ENCODE measurements at regions not wholly inside any gene's neighbourhood (a gene's known extent, or its start where the extent isn't known, plus 50 kb on each side); places are given as distances from the start of the nearest gene placed in this dataset.
"Not testable (repeated sequence)": the region's sequence is repeated elsewhere in the genome, so short reads cannot be mapped to it uniquely, and the experiment has no call there.

DNA sequence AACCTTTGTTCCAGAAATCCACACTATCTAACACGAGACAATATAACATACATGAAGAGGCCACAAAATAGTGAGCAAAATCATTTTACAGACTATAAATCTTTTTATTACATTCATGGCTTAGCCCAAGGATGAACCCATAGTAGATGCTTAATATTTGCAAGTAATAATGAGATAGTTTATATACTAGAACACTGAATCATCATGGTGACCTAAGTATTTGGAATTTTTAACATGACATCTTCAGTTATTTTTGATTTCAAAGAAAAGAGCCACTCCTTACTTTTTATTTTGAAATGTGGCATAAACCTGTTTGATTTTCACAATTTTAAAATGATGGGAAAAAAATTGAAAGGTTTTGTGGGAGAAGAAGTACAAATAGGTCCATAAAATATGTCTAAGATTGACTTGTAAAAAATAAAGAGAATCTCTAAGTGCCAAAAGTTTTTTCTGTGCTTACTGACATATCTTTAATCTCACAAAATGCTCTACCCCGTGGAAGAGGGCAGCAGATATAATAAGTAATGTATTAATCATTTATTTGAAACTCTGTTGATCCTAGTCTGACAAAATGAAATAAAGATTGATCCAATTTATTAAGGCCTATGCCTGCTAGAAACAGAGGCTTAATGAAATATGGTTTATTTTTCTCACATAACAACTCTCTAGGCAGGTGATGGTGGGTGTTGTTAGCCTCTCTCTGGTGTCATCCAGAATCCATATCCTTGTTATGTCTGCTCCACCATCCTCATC is 224.5 kb upstream of the CENPE start:
- no peak for DNase-seq

DNA sequence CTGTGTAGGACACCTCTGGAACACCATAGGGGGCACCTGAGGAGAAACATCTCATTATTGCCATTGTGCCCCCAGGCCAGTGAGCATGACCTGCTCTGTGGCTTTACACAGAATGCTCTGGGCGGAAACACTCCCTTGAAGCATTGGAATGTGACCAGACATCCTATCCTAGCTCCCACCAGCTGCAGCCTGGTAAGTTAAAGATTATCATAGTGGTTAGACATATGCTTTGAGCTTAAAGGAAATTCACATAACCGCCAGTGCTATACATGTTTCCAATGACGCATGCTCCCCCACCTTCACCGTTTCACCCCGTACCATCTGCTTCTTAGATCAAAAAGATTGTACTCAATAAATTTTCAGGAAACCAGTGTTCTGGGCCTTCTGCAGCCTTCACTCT is 217.7 kb upstream of the CENPE start:
- no peak for DNase-seq

GRCh38 chr4:103412646-103413045 is 214.5 kb upstream of the CENPE start:
- not testable (repeated sequence) for DNase-seq

DNA sequence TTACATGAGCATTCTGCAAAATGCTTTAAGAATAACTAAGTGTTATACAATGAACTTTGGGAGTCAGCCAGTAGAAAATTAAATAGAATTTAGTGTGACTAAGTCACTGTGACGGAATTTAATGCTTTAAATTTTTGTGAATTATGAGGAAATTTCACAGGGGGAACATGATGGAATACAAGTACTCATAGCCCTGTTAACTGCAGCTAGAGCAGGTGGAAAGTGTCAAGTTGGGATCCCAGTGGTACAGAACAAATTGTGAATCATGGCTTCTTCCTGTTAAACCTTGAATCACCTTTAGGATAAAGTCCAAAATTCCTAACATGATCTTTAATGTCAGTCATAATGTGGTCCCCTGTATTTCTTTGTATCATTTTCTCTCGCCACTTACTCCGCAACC is 212.2 kb upstream of the CENPE start:
- no peak for DNase-seq

DNA sequence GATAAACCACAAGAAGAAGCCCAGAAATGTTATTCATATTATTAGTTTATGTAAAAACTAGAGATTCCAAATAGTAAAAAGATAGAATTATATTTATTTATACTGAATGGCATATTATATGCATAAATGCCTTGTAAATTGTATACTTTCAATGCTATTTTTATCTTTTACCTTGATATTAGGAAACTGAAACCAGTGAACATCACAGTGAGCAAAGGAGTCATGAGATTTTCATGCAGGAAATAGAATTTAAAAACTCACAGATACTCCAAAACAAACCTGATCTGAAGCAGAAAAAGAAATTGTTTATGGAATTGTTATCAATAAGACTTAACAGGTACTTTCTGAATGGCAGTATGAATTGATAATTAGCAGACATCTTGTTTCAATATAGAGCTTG is 207.3 kb upstream of the CENPE start:
- no peak for DNase-seq

DNA sequence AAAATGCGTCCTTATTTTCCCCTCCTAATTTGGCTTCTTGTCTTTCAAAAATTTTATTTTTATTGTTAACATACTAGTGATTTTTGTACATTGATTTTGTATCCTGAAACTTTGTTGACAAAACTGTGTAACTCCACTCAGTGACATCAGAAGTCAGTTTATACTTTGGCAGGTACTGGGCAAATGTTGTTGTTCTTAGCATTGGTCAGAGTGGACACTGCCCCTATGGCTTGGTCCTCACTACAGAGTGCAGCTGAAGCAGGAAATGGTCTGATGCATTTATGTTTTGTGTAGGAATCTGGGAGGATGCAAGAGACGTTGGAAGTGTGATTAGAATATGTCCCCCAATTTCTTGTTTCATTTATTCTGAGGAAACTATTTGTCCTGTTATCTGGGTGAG is 205.5 kb upstream of the CENPE start:
- no peak for DNase-seq

DNA sequence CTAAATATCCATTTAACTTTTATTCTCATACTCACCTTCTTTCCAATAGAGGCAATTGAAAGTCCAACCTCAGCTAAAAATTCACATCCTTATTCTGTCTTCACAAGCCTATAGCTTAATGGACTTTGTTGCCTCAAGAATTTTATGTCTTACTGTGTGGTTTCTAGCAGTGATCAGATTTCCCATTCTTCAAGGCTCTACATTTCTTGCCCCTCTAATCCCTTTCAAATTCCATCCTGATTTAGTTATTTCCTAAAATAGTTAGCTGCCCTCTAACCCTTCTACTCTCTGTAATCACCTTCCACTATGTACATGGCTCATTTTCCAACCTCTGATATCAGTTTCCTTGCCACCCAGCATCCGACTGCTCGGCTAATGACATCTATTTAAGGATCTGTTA is 204.1 kb upstream of the CENPE start:
- DNase-seq, result no peak

DNA sequence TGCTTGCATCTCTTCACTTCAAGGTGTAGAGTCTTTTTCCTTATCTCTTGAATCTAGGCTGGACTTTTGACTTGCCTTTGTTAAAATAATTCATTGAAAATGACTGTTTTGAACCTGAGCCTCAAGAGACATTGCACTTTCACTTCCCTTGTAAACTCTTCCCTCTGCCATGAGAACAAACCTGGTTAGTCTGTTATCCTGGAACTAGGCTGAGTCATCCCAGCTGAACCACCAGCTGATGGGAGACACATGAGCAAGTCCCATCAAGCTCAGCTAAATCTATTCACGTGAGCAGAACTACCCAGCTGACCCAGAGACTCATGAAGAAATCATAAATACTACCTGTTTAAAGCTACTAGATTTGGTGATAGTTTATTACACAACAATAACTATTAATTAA is 202.3 kb upstream of the CENPE start:
- DNase-seq, result no peak

DNA sequence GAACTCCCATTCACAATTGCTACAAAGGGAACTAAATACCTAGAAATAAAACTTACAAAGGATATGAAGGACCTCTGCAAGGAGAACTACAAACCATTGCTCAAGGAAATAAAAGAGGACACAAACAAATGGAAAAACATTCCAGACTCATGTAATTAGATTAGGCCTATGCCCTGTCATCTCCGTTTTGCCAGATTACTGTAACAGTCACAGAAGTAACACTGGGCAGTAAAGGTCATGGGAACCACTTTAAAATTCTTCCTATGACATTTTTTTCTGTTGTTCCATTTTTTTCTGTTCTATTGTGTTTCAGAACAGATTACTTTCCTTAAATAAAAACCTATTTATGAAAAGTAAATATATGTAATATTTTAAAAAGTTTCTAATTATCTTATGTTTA is 199.4 kb upstream of the CENPE start:
- no peak for DNase-seq

DNA sequence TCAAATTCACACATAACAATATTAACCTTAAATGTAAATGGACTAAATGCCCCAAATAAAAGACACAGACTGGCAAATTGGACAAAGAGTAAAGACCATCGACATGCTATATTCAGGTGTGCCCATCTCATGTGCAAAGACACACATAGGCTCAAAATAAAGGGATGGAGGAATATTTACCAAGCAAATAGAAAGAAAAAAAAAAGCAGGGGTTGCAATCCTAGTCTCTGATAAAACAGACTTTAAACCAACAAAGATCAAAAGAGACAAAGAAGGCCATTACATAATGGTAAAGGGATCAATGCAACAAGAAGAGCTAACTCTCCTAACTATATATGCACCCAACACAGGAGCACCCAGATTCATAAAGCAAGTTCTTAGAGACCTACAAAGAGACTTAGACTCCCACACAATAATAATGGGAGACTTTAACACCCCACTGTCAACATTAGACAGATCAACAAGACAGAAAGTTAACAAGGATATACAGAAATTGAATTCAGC is 189.4 kb upstream of the CENPE start:
- not testable (repeated sequence) for DNase-seq

- DNase-seq, result not testable (repeated sequence)
Measured at GRCh38 chr4:103385565-103385964, 187.4 kb upstream of the CENPE start.

GRCh38 chr4:103375278-103375677 is 177.1 kb upstream of the CENPE start:
- no peak for DNase-seq

DNA sequence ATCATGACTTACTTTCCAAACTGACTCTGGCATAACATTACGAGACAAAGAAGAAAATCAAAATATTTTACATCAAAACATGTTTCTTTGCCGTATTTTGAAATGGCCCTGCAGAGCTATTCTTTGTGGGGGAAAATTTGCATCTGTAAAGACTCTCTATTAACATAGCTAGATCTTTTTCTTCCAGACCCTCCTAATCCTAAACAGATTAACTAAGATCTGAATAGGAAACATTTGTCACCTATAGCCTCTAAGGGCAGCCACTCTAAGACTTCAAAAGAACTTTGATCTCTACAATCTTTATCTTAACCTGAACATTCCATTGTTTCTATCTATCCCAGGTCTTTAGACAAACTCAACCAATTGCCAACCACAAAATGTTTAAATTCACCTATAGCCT is 176.6 kb upstream of the CENPE start:
- no peak for DNase-seq

DNA sequence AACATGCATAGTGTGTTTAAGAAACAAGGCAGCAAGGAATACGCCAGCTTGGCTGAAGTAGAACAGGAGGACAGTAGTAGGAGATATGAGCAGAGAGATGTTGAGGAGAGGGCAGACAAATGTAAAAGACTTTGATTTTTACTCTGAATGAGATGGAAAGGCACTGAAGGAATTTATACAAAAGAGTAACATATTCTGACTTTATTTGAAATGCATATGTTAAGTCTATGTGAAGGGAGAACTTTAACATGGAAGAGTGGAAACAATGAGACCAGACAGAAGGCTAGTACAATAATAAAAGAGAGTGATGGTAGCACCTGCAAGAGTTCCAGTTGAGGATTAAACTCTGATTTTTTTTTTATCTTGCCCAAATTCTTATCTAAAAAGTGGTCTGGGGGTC is 176.2 kb upstream of the CENPE start:
- no peak for DNase-seq

DNA sequence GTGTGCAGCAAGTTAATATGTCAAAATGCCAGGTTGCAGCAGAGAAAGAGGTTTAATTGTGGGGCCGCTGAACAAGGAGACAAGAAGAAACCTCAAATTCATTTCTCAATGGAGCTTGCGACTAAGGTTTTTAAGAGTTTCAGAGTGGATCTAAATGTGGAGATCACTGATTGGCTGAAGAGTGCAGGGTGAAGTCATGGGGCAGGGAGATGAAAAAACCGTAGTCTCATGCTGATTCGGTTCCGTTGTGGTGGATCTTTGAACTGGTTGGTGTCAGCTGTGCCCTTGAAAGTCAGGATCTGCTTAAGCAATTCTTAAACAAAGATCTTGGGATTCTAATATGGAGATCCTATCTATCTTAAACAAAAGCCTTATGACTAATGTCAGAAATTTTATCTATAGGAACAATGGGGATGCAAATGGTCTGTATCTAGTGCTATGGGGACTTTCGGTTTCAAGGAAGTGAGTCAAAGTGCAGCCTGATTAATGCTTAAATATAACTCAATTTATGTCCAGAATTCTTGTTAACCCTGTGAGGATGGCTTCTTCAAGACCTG is 173.9 kb upstream of the CENPE start:
- DNase-seq, result no peak

- DNase-seq, result no peak
Measured at GRCh38 chr4:103370336-103370735, 172.2 kb upstream of the CENPE start.

DNA sequence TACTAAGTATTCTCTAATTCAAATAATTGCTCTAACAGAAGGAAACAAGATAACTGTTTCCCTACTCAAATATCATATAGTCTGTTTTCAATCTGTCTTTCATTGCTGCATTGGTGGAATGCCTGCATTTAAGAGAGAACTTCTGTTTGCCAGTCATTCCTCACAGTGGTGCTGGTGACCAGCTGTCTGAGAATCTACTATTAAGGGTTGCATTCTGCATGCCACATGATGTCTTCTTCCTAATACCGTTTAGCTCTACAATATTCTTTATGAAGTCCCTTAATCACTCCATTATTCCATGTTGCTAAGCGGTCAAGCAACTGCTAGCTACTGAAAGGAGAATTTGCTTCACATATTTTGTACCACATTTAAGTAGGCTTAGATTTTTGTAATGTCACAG is 167.1 kb upstream of the CENPE start:
- no peak for DNase-seq

DNA sequence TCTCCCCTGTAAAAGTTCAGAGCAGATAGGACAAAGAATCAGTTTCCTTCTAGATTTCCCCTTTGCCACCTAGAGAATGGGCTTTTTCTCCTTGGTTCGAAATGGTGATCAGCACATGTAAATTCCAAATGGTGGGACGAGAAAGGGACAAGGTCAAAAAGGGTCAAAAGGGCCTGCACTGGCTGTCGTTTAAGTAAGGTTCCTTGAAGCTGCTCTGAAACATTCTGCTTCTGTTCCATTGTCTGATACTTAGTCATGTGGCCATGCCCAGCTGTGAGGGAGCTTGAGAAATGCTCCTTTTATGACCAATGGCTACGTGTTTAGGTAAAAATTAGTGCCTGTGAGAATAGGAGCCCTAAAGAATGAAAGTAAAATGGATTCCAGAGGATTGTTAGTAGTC is 165.9 kb upstream of the CENPE start:
- no peak for DNase-seq

- no peak for DNase-seq
Measured at GRCh38 chr4:103361926-103362325, 163.8 kb upstream of the CENPE start.

GRCh38 chr4:103359900-103360299 is 161.8 kb upstream of the CENPE start:
- DNase-seq, result no peak

GRCh38 chr4:103354006-103354405 is 155.9 kb upstream of the CENPE start:
- no peak for DNase-seq

GRCh38 chr4:103329642-103330041 is 131.5 kb upstream of the CENPE start:
- no peak for DNase-seq

DNA sequence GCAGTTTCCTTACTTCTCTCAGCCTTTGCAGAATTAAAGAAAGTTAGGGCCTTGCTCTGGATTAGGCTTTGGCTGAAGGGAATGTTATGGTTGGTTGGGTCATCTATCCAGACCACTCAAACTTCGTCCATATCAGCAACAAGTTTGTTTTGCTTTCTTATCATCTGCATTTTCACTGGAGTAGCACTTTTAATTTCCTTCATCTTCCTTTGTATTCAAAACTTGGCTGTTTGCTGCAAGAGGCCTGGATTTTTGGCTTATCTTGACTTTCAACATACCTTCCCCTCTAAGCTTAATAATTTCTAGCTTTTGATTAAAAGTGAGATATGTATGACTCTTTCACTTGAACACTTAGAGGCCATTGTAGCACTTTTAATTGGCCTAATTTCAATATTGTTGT is 126.7 kb upstream of the CENPE start:
- no peak for DNase-seq

DNA sequence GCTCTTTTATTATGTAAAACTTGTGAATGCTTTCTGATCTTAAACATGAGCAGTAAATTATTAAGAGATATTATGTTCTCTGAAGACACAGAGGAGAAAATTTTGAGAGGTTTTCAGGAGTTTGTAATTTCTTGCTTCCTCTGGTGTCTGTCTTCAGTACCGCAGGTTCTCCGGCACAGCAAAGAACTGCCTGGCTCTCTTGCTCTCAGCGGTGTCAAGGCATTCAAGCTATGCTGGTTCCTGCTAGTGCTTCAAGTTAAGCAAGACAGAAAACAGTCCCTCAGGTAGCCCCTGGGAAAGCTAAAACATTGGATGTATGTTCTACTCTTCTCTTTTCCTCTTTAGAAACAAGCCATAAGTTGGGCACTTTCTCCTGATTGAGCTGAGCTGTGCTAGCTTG is 120.2 kb upstream of the CENPE start:
- DNase-seq, result no peak

Measured in hypothalamus (tissue), 51 donors.